ENCODE measurements at regions not wholly inside any gene's neighbourhood (a gene's known extent, or its start where the extent isn't known, plus 50 kb on each side); places are given as distances from the start of the nearest gene placed in this dataset.
A peak's percentile ranks its signal among the peaks of the same experiment; 100 is the strongest.

GRCh38 chrX:15191830-15192229 lies 78.1 kb downstream of the ASB9 start:
- no peak for DNase-seq

DNA sequence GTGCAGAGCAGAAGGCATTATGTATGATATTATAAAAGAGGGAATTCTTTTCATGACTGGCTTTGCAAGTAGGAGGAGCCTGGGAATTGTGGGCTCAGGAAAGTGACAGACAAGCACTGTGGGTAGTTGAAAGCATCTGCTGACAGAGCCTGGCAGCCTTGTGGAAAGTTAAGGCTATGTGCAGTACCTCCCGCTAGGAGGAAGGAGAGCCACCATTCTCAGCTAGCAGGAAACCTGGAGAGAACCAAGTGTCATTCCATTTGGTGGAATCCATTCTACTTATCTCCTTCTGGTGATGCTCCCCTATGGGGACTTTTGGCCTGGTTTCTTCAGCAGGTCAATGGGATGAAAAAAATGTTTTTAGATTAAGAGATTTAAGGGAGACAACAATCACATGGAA lies 81.8 kb downstream of the ASB9 start:
- no peak for DNase-seq

GRCh38 chrX:15177316-15177715 lies 92.6 kb downstream of the ASB9 start:
- no peak for DNase-seq

GRCh38 chrX:15173411-15173810 lies 96.5 kb downstream of the ASB9 start:
- DNase-seq = no peak

- DNase-seq = no peak
These were observed 99.0 kb downstream of the ASB9 start for GRCh38 chrX:15170927-15171326.

- no peak for DNase-seq
These were observed 102.1 kb downstream of the ASB9 start for GRCh38 chrX:15167826-15168225.

GRCh38 chrX:15165832-15166231 lies 104.1 kb downstream of the ASB9 start:
- DNase-seq = no peak

- DNase-seq = no peak
These were observed 106.8 kb downstream of the ASB9 start for GRCh38 chrX:15163131-15163530.

DNA sequence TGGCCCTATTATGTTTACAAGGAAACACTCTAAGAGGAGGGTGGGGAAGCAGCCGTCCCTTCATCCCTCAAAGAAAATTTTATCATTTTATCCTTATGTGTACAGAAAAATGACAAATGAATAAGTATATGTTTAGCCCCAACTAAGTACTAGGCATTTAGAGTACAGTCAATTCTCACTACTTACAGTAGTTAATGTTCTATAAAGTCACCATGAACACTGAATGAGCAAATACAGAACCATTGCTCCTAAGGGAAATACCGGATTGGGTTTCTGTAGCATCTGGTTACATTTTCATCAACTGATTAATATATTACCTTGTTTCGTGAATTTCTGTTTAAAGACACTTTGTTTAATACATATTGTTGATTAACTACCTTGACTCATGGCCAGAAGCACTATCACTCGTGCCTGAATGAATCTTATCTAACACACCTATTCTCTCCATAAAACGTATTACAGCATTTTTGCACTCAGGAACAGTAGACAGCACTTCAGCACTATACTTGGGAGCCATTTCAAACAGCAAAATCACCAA lies 109.3 kb downstream of the ASB9 start:
- no peak for DNase-seq

- no peak for DNase-seq
These were observed 111.0 kb downstream of the ASB9 start for GRCh38 chrX:15158736-15159406.

DNA sequence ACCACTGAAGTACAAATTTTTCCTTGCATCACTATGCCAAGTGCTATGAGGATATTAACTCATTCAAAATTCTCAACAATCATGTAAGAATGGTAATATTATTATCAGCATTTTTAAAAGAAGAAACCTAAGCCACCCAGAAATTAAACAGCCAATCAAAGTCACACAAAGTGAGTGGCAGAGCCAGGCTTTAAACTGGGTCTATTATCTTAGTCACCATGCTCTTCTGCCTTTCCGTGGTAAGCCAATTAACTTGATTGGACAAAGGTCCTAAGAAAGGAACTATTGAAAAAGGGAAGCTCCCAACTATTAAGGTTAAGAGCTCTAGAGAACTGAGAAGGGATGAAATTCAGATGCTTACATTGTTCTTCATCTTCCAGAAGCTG lies 111.5 kb downstream of the ASB9 start:
- DNase-seq = no peak

DNA sequence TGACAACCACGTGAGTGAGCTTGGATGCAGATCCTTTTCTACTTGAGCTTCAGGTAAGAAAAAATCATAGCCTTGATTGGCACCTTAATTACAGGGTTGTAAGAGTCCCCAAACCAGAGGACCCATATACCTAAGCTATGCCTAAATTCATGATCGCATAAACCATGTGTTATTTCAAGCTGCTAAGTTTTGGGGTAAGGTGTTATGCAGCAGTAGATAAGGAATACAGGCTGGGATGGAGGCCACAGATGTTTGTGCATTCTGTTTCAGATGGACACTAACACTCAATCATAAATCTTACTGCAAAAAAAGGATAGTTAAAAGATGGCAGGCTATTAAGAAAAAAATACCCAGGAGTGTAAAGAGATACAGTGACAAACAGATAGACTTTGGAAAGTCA lies 112.3 kb downstream of the ASB9 start:
- no peak for DNase-seq

- peak; percentile 16 for DNase-seq
These were observed 118.4 kb downstream of the ASB9 start for GRCh38 chrX:15151267-15152186.

DNA sequence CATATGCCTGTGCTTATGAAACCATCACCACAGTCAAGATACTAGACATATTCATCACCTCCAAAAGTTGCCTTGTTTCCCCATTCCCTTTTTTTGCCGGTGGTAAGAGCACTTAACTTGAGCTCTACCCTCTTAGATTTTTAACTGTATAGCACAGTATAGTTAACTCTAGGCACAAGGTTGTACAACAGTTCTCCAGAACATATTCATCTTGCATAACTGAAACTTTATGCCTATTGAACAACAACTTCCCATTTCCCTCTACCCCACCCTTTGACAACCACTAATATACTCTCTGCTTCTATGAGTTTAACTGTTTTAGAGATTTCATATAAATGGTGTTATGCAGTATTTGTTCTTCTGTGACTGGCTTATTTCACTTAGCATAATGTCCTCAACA lies 119.3 kb downstream of the ASB9 start:
- DNase-seq = no peak

DNA sequence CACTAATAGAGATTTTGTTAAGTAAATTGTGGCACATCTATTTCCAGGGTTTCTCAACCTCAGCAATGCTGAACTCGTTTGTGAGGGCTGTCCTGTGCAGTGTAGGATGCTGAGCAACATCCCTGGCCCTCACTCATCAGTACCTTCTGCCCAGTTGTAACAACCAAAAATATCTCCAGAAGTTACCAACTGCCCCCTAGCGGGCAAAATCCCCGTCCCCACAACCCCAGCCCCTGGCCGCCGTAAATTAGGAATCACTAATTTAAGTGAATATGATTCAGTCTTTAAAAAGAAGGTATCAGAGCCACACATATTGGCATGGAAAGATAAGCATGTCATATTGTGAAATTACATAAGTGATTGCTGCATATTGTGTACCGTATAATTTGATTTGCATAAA lies 123.4 kb downstream of the ASB9 start:
- peak; percentile 5 for DNase-seq

DNA sequence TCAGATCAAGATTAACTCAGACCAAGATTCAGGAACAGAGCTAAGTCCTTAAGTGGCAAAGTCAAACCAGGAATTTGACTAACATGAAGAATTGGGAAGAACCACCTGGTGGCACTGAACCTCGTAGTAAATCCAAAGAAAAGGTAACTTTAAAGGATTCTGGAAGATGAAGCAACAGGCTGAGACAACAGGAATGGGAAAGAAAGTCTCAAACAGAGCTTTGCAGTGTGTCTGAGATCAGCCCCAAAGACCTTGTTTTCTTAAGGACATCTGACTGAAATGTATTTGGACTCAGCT lies 126.1 kb downstream of the ASB9 start:
- DNase-seq = no peak

GRCh38 chrX:15143050-15143824 lies 126.6 kb downstream of the ASB9 start:
- DNase-seq = peak; percentile 53

DNA sequence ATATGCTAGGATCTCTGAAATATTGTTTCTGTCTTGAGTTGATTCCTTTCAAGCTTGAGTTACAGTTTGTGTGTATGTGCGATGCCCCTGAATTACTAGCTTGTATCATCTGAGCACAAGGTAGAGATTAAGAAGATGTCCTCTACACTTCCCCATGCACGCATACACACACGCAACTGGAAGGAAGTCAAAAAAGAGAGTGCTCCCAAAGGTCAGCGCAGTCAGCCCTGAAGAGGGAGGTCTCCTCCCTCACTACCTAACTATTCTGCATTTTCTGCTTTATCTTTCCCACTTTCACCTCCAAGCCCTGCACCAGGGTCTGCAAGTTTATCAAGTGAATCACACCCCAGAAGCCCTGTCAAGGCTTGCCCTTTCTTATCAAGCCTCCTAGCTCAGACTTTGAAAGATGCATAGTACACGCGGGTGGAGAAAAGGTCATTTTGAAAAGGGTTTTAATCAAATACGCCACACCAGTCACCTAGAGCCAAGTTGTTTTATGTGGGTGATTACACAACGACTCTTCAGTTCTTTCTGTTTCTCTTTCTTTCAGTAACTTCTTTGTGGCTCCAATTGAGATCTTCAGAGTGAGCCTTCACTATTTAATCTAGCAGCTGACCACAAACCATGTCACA lies 127.7 kb downstream of the ASB9 start:
- no peak for DNase-seq

DNA sequence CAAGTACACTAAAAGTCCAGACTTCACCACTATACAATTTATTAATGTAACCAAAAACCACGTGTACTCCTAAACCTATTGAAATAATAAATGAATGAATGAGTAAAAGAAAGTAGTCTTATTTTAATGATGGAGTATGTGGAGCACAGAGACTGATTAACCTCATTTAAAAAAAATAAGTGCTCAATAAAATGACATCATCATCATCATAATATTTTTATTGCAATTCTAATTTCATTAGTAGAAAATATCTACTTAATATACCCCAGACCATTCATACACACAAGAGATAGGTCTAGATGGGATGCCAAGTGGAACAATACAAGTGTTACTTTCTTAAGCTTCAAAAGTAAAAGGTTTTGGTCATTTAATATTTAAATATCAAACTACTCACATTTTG lies 133.1 kb downstream of the ASB9 start:
- DNase-seq = no peak

GRCh38 chrX:15129412-15129811 lies 140.5 kb downstream of the ASB9 start:
- DNase-seq = no peak

DNA sequence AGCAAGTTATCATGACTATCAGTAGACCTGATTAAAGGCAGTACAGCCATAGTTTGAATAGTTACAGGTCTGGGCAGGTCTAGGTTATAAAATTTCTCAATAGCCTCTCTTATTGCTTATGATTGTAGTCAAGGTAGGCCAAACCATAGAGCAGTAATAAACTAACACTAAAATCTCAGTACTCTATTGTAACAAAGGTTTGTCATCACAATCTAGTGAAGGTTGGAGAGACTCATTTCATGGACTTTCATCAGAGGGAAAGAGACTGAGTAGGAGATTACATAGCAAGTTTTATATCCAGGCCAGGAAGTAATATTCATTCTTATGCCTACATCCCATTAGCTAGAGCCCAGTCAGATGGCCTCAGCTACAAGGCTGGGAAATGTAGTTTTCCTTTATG lies 141.0 kb downstream of the ASB9 start:
- DNase-seq = no peak

DNA sequence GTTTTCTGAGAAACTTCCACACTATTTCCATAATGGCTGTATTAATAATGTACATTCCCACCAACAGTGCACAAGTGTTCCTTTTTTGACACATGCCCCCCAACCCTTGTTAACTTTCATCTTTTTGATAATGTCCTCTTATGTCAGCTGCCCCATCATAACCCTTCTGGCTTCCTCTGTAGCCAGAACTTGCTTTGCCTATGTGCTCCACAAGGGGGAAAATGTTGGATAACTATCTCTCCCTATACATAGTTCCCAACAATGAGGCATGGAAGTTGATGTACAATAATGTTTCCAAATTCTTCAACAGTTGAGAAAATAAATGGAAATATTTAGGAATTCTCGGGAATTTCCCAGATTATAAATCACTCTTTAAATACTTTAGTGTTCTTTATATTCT lies 142.9 kb downstream of the ASB9 start:
- DNase-seq = no peak

GRCh38 chrX:15116900-15117299 lies 153.0 kb downstream of the ASB9 start:
- DNase-seq = no peak

All from activated CD4-positive, alpha-beta T cell treated with anti-CD3 and anti-CD28 coated beads, Interleukin-2, amount 50 U/mL, for 1 hour (primary cell).